ENCODE measurements at regions not wholly inside any gene's neighbourhood (a gene's known extent, or its start where the extent isn't known, plus 50 kb on each side); places are given as distances from the start of the nearest gene placed in this dataset.

DNA sequence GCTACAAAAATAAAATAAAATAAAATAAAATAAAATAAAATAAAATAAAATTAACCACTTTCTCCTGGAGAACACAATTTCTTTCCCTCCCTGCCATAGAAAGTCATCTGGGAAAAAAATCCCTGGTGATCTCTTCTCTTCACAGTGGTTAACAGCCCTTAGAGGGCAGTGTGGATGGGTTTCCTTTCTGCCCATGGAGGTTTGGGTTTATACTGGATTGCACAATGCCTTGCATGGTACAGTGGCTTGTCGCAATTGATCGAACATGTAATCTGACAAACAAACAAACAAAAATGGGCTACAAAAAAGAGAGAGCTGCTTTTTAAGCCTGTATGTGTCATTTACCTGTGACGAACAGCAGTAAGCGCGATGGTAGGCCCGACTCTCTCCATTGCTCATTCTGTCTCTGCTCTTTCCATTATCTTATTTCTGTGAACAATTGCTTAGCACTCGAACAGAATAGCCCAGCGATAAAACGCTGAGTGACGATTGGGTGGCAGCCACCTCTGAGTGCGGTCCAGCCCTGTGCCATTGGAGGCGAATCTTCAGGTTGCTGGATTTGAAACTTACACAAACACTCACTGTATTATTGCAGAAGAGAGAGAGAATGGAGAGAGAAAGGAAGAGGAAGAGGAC is 166.1 kb downstream of the CD83 start:
- intact Hi-C loops (cut with DNase I), result no loop called here
- WGBS, 2 donors, result 61 to 82% methylated on average over 12 of the region's 12 CpGs
- H3K36me3 ChIP-seq, result no peaks in the 10 kb centered on the region
- no peaks in the 10 kb centered on the region for H3K27me3 ChIP-seq
- H3K4me1 ChIP-seq, result peaks cover 0 to 13% (median 0%) of the 10 kb centered on the region in 9 donors
- no peak overlapping the region for H3K4me3 ChIP-seq
- ATAC-seq (peak in 7 of 8 donors; percentile 22 to 93 (median 78)), DNase-seq (peak in 1 of 2 donors; percentile 28)
- peak in 6 of 9 donors; percentile 20 to 52 (median 40) for TF ChIP-seq CTCF (IDR thresholded peaks at IDR 0.05)
- H3K9me3 ChIP-seq, result peaks cover 0 to 9% (median 0%) of the 10 kb centered on the region in 11 donors
- H3K27ac ChIP-seq, result peak overlapping the region in 2 of 10 donors; percentile 2 to 23

GRCh38 chr6:14284969-14285590 is 167.5 kb downstream of the CD83 start:
- peaks cover 0 to 5% (median 0%) of the 10 kb centered on the region in 11 donors for H3K9me3 ChIP-seq
- 68 to 83% methylated on average over 7 of the region's 7 CpGs for WGBS, 2 donors
- intact Hi-C loops (cut with DNase I), result loop anchor here in 1 of 10 donors (5.0 kb wide), 1 partner anchor 1308 kb away; no protein-coding TSS in a partner anchor
- DNase-seq, result no peak
- no peak overlapping the region for H3K4me3 ChIP-seq
- peaks cover 0 to 13% (median 0%) of the 10 kb centered on the region in 9 donors for H3K4me1 ChIP-seq
- TF ChIP-seq CTCF (IDR thresholded peaks at IDR 0.05), result no peak
- H3K27me3 ChIP-seq, result no peaks in the 10 kb centered on the region
- no peaks in the 10 kb centered on the region for H3K36me3 ChIP-seq
- H3K27ac ChIP-seq, result peak overlapping the region in 4 of 10 donors; percentile 18 to 62 (median 37)
- peak in 3 of 8 donors; percentile 18 to 49 (median 40) for ATAC-seq

- no peaks in the 10 kb centered on the region for H3K36me3 ChIP-seq
- no peaks in the 10 kb centered on the region for H3K27me3 ChIP-seq
- DNase-seq (peak in 1 of 2 donors; percentile 34), ATAC-seq (peak in 7 of 8 donors; percentile 12 to 68 (median 45))
- intact Hi-C loops (cut with DNase I), result loop anchor here in 1 of 10 donors (5.0 kb wide), 1 partner anchor 1309 kb away; no protein-coding TSS in a partner anchor
- peaks cover 0 to 13% (median 0%) of the 10 kb centered on the region in 9 donors for H3K4me1 ChIP-seq
- H3K27ac ChIP-seq, result peak overlapping the region in 1 of 10 donors; percentile 51
- no peak for TF ChIP-seq CTCF (IDR thresholded peaks at IDR 0.05)
- H3K9me3 ChIP-seq, result no peaks in the 10 kb centered on the region
- H3K4me3 ChIP-seq, result no peak overlapping the region
- 65 to 67% methylated on average over 5 of the region's 5 CpGs for WGBS, 2 donors
These were observed 168.6 kb downstream of the CD83 start for GRCh38 chr6:14286144-14286543.

- Histone ChIP-seq H3K36me3 (no peaks in the 10 kb centered on the region), H3K4me1 (peaks cover 0 to 13% (median 0%) of the 10 kb centered on the region in 9 donors), H3K27me3 (no peaks in the 10 kb centered on the region), H3K9me3 (no peaks in the 10 kb centered on the region), H3K4me3 (no peak overlapping the region), H3K27ac (no peak overlapping the region)
- DNase-seq, result no peak
- 79 to 92% methylated on average over 1 of the region's 1 CpG for WGBS, 2 donors
- intact Hi-C loops (cut with DNase I), result loop anchor here in 1 of 10 donors (5.0 kb wide), 1 partner anchor 1310 kb away; no protein-coding TSS in a partner anchor
- no peak for TF ChIP-seq CTCF (IDR thresholded peaks at IDR 0.05)
- no peak for ATAC-seq
These were observed 169.3 kb downstream of the CD83 start for GRCh38 chr6:14286634-14287428.
